AG09309 (cell line): ENCODE measurements at regions not wholly inside any gene's neighbourhood (a gene's known extent, or its start where the extent isn't known, plus 50 kb on each side); places are given as distances from the start of the nearest gene placed in this dataset.

Source experiments
- DNase-seq: peaks from one replicate; pipeline ENCODE4 v3.0.0-alpha.2; 2010; ENCODE audit warnings: low read depth
- H3K4me3 ChIP-seq: 2 replicates; pipeline ENCODE4 v1.5.1; 2011; ENCODE audit warnings: mild to moderate bottlenecking, low read depth, low read length, moderate library complexity; ENCODE audit not compliant: control insufficient read depth
- CTCF ChIP-seq: IDR thresholded peaks from 2 replicates; pipeline ENCODE4 v1.5.1; 2011; ENCODE audit warnings: mild to moderate bottlenecking, low read depth, low read length, inconsistent platforms; ENCODE audit not compliant: insufficient read depth, control insufficient read depth; ENCODE audit errors: missing control alignments

GRCh38 chr22:23516304-23516703 lies 63.8 kb downstream of the IGLL1 start:
- no peak for DNase-seq
- TF ChIP-seq CTCF, result no peak
- H3K4me3 ChIP-seq, result no peak overlapping the region

GRCh38 chr22:23514322-23515038 lies 65.6 kb downstream of the IGLL1 start:
- no peak for TF ChIP-seq CTCF
- H3K4me3 ChIP-seq, result no peak overlapping the region
- no peak for DNase-seq

GRCh38 chr22:23513705-23514104 lies 66.4 kb downstream of the IGLL1 start:
- no peak for DNase-seq
- TF ChIP-seq CTCF, result no peak
- no peak overlapping the region for H3K4me3 ChIP-seq

- TF ChIP-seq CTCF, result no peak
- H3K4me3 ChIP-seq, result no peak overlapping the region
- DNase-seq, result no peak
These were observed 67.0 kb downstream of the IGLL1 start for GRCh38 chr22:23513133-23513532.

- no peak overlapping the region for H3K4me3 ChIP-seq
- no peak for DNase-seq
- TF ChIP-seq CTCF, result no peak
These were observed 67.4 kb downstream of the IGLL1 start for GRCh38 chr22:23512721-23513120.

- no peak for DNase-seq
- H3K4me3 ChIP-seq, result no peak overlapping the region
- TF ChIP-seq CTCF, result no peak
These were observed 67.8 kb downstream of the IGLL1 start for GRCh38 chr22:23512348-23512705.
